ENCODE measurements at regions not wholly inside any gene's neighbourhood (a gene's known extent, or its start where the extent isn't known, plus 50 kb on each side); places are given as distances from the start of the nearest gene placed in this dataset.

DNA sequence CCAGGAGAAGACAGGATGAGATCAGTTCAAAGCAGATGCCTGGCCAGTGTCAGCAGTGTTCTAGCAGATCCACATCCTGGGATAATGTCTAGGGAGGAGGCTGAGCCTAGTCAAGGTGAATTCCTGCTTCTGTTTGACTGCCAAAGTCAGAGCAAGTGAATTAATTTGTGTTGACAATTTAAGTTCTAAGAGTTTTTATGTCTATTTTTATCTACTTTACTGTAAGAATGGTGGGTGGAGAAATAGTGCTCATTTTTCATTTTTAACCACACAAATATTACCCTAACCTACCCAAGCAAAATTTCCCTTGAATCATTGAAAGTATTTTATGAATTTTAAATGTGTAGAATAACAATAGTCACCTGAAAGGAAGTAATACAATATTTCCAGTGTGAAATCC, 207.6 kb upstream of the SLC10A2 start:
- TF ChIP-seq POLR2AphosphoS5 (IDR thresholded peaks at IDR 0.05), result no peak
- TF ChIP-seq, protein P1, sequence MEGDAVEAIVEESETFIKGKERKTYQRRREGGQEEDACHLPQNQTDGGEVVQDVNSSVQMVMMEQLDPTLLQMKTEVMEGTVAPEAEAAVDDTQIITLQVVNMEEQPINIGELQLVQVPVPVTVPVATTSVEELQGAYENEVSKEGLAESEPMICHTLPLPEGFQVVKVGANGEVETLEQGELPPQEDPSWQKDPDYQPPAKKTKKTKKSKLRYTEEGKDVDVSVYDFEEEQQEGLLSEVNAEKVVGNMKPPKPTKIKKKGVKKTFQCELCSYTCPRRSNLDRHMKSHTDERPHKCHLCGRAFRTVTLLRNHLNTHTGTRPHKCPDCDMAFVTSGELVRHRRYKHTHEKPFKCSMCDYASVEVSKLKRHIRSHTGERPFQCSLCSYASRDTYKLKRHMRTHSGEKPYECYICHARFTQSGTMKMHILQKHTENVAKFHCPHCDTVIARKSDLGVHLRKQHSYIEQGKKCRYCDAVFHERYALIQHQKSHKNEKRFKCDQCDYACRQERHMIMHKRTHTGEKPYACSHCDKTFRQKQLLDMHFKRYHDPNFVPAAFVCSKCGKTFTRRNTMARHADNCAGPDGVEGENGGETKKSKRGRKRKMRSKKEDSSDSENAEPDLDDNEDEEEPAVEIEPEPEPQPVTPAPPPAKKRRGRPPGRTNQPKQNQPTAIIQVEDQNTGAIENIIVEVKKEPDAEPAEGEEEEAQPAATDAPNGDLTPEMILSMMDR (IDR thresholded peaks at IDR 0.05), result no peak
- no peak for TF ChIP-seq POLR2A (IDR thresholded peaks at IDR 0.05)
